GM18499 (cell line): ENCODE measurements at regions not wholly inside any gene's neighbourhood (a gene's known extent, or its start where the extent isn't known, plus 50 kb on each side); places are given as distances from the start of the nearest gene placed in this dataset.

ENCODE experiments used
- ATAC-seq: cut with Tn5 transposase; IDR thresholded peaks from one replicate; pipeline ENCODE4 v1.9.1; 2021; ENCODE audit warnings: moderate number of reproducible peaks; ENCODE audit not compliant: insufficient read depth, unreplicated experiment

DNA sequence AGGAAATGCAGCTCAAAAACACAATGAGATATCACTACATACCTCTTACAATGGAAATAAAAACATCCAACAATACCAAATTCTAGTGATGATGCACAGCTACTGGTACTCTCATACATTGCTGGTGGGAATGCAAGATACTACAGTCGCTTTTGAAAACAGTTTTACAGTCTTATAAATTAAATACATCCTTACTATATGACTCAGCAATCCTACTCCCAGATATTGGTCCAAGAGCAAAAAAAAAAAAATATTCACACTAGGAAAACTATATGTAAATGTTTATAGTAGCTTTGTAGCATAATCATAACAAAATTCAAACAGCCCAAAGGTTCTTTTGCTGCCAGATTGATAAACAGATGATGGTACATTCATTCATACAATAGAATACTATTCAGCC, 217.4 kb upstream of the FAM83B start:
- no peak for ATAC-seq

- no peak for ATAC-seq
These were observed 213.5 kb upstream of the FAM83B start for GRCh38 chr6:54632984-54633565.

DNA sequence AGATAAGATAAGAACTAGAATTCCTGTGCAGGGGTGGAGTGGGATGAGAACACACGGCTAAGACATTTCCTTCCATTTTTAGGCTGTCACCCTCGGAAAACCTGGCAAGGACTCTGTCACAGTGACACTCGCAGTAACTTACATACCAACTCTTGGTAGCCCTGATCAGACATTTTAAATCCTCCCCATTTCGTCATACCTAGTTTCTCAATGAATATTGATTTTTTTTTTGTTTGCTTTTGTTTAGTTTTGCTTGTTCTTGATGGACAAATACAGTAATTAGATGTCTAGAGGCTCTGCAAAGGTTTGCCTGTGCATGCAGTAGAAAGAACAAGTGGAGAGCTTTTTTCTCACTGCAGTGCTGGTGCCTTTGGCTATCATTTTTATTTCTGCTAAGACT, 213.0 kb upstream of the FAM83B start:
- no peak for ATAC-seq

DNA sequence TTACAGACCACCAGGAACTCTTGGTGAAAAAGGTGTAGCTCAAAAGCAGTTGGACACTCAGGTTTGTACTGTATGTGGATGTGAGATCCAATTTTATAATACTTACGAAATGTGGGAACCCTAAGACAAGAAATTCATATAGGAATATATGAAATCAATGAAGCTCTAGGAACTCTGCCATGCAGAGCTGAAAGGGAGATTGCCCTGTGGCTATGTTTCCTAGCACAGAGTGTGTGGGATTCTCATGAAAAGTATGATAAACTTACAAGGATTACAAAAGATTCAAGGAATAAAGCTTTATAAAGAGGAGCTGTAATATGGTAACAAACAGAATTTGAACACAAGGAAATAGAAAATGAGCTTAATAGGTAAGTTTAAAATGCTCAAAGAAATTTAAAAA, 205.7 kb upstream of the FAM83B start:
- no peak for ATAC-seq

DNA sequence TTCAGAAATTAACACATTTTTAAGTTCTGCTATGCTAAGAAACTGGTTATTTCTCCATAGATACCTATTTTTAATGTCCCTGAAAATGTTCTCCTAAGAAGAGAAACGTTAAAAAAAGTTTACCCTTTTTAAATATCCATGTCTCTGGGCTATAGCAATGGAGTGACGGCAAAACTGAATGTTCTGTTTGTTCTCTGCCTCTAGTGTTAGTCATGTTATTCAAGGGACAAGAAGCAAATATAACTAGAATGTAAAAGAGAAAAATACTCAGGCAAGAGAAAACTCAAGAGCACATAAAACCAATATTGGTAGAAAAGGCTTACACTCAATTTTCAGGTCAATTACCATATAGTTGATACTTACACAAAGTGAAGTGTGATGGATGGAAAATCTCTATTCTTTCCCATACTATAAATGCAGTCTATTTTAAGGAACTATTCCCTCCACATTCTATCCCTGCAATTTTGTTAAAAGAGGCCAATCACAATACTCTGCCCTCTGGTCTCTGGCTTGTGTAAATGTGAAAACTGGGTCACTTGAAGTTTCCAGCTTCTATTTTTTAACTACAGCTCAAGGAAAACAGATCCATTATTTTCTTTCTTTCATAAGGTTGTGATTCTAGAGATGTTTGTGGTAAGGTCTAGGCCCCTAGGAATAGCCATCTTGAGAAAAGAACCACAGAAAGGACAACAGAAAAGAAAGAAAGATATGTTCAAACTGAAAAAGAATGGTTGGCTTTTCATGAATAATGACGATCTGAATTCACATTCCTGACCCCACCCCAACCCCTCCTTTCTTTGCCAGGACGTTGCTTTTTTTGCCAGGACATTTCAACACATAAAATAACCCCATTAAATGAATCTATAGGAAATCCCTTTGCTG, 200.3 kb upstream of the FAM83B start:
- no peak for ATAC-seq

- ATAC-seq = no peak
These were observed 199.5 kb upstream of the FAM83B start for GRCh38 chr6:54646951-54647664.

DNA sequence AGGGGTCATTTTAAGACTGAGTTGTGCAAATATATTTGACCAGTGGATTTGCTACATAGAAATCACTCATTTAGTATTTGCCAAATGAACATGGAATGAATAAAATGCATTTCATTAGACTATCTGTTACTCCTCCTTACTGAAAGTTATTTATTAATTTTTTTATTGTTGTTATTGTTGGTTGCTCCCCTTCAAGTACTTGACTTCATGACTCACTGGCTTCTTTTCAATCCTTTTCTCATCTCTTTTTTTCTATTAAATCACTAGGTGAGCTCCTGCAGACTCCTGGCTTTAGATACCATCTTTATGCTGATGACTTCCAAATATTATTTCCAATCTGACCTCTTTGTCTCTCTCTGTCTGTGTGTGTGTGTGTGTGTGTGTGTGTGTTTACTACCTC, 192.2 kb upstream of the FAM83B start:
- ATAC-seq = no peak

GRCh38 chr6:54655162-54655561, 191.4 kb upstream of the FAM83B start:
- ATAC-seq = no peak

DNA sequence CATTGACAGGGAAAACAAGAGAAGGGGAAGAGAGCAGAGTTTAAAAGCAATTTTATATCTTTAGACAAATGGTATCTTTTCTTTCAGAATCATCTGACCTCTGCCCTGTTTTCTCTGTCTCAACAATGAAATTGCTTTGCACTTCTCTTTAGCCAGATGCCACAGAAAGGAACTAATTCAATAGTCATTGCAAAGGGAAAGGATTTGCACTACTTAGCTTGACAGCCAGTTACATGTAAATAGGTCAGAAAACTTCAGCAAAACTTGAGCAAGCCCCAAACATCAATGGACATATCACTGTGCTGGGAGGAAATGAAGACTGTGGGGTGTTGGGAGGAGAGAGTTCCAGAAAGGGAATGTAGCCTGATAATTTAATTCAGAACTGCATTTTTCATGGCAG, 181.3 kb upstream of the FAM83B start:
- no peak for ATAC-seq

- ATAC-seq = no peak
These were observed 166.0 kb upstream of the FAM83B start for GRCh38 chr6:54680531-54680930.

DNA sequence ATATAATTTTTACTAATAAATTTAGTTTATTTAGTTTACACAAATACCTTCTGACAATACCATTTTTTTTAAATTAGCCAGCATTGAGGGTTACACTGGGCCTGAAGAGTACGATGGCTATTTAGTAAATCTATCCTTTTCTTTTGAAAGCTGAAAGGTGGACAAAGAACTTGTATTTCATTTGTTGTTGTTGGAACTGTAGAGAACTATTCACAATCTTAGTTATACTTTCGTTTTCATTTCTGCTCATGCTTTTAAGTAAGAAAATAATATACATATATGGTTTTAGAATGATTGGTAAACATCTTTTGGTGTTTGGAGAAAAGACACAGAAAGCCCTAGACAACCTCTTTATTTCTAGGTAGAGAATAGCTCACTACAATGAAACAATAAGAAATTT, 165.3 kb upstream of the FAM83B start:
- no peak for ATAC-seq

DNA sequence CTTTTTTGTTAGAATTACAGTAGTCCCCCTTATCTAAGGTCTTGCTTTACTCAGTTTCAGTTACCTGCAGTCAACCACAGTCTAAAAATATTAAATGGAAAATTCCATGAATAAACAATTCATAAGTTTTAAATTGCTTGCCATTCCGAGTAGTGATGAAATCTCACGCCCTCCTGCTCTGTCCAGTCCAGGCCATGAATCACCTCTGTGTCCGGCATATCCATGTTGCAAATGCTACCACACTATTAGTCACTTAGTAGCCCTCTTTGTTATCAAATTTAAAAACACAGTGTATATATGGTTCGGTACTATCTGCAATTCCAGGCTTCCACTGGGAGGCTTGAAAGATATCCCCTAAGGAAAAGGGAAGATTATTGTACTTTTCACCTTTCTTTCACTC, 164.6 kb upstream of the FAM83B start:
- ATAC-seq = no peak

DNA sequence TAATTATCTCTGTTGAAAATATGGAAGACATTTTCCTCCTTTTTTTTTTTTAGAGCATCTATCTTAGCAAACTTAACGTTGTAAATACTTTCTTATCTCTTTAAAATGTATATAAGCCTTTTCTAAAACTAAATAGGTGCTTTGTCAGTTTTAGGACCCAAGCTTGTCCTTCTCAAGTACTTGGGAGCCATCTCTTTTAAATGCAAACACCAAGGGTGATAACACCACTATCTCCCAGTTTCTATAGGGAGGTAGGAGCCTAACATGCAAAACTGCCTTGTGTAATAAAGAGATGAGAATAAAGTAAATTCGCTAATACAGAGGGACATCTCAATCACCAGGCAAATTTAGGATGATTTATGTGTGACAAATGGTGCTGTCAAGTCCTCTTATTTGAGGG, 157.0 kb upstream of the FAM83B start:
- no peak for ATAC-seq

DNA sequence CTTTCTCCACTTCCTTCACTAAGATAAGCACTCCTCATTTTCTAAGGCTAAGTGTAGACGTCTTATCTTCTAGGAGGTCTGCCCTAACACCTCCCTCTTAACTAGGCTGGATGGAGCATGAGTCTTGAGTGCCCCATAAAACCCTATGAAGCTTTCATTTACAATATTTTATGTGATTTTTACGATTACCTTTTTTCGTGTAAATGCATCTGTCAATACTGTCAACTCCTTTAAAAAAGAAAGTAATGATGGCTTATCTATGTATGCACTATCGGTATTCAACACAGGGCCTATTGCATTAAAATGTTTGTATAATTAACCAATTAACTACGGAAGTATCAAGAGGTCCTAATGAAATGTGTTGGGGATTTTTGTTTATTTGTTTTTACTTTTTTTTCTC, 156.0 kb upstream of the FAM83B start:
- no peak for ATAC-seq

- ATAC-seq = no peak
These were observed 151.5 kb upstream of the FAM83B start for GRCh38 chr6:54694928-54695532.

- no peak for ATAC-seq
These were observed 150.8 kb upstream of the FAM83B start for GRCh38 chr6:54695815-54696214.

DNA sequence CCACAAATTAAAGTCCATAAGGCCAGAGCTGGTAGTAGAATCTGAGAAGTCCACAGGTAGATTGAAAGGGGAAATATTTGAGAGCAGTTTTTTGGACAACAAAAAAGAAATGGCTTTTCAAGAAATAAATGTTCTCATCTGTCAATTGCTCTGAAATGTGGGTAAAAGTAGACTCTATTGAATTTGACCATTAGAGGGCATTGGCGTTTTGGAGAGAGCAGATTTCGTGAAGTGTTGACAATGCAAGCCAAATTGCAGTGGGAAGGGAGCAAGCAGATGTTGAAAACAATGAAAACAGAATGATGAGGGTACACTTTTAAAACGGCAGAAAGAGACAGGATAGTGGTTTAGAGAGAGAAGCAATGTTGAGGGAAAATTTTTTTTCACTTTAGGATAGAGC, 149.1 kb upstream of the FAM83B start:
- ATAC-seq = no peak

DNA sequence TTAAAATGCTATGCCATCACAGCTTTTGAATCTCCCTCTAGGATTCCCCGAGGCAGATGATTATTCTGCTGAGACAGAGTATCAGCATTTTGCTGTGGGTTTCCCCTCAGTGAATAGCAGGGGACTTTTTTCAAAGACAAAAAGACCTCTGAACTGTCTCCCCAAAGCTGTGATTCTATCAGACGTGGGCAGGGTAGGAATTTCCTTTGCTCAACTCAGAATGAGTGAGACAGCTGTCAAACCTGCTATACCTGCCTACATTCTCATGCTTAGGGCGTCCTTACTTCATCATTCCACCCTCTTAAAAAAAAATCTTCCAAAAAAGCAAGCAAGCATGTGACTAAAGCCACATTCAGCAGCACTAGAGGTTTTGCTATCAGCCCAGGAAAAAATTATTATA, 147.6 kb upstream of the FAM83B start:
- ATAC-seq = no peak

- no peak for ATAC-seq
These were observed 146.4 kb upstream of the FAM83B start for GRCh38 chr6:54700158-54700557.

- ATAC-seq = no peak
These were observed 143.8 kb upstream of the FAM83B start for GRCh38 chr6:54702772-54703171.

DNA sequence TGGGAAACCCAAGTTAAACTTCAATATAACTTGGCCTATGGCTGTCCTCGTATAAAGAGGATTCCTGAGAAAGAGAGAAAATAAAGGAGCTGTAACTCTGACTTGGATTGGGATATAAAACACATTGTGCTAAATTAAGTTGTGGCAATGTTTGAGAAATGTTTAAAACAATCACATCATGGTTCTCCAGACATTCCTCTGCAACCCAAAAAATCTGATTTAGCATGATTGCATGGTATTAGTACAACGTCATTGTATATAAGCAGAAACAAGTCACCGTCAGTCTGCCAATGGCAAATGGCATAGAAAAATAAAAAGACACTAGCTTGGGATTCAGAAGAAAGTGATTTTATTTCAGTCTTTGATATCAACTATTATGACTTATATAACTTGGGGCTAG, 140.2 kb upstream of the FAM83B start:
- no peak for ATAC-seq
